ENCODE measurements at regions not wholly inside any gene's neighbourhood (a gene's known extent, or its start where the extent isn't known, plus 50 kb on each side); places are given as distances from the start of the nearest gene placed in this dataset.

DNA sequence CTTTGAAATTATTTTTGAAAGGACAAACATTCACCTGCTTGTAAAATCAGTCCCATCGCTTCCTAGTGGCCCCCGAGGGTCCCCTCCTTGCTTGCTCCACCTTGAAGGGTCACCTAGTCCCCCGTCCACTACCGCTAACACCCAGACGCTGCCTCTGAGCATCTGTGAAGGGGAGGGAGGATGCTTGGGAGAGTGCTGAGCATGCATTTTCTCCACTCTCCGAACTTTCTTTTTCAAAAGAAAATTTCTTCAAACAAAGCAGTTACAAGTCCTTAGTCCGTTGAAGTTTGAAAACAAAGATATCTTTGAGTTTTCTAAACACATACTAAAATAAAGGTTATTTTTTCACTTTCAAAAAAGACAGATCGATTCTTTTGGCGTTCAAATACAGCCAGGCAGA, 224.3 kb upstream of the ARID1B start:
- Histone ChIP-seq H3K27ac (no peak overlapping the region), H3K27me3 (replicated peaks; ENCODE audit: insufficient read depth) (no peaks in the 10 kb centered on the region), H3K36me3 (no peaks in the 10 kb centered on the region), H3K9me3 (no peaks in the 10 kb centered on the region), H3K4me1 (ENCODE audit: control insufficient read depth in 1 of 2, low read depth in 2 of 2) (peaks cover 0 to 4% of the 10 kb centered on the region in 2 donors), H3K4me3 (no peak overlapping the region)
- TF ChIP-seq CTCF (IDR thresholded peaks at IDR 0.05): no peak
- DNase-seq (ENCODE audit: low spot score) (no peak), ATAC-seq (ENCODE audit: insufficient number of reproducible peaks, low FRiP score, low read depth) (no peak)

GRCh38 chr6:156550949-156551348, 226.2 kb upstream of the ARID1B start:
- no peak overlapping the region for H3K27ac ChIP-seq
- H3K9me3 ChIP-seq: no peaks in the 10 kb centered on the region
- no peaks in the 10 kb centered on the region for H3K4me1 ChIP-seq (ENCODE audit: control insufficient read depth in 1 of 2, low read depth in 2 of 2)
- TF ChIP-seq CTCF (IDR thresholded peaks at IDR 0.05): no peak
- H3K36me3 ChIP-seq: no peaks in the 10 kb centered on the region
- ATAC-seq (ENCODE audit: insufficient number of reproducible peaks, low FRiP score, low read depth): no peak
- no peak overlapping the region for H3K4me3 ChIP-seq
- no peak for DNase-seq (ENCODE audit: low spot score)
- H3K27me3 ChIP-seq (replicated peaks; ENCODE audit: insufficient read depth): no peaks in the 10 kb centered on the region

DNA sequence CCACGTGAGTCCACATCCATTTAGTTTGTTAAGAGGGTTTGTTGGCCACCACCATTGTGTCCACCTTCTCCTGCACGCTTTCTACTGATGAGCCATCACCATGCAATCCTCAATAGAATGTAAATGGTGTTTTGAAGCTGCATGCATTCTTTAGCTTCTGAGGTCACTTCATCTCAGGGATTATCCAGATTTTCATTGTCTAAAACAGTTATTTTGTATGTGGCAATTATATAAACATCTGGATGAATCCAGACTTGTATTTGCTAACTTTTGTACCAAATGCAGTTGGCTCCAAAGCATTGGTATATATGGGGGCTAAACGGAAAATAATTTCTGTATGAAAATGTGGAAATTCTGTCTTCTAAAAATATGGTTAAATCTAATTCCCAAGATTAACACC, 231.2 kb upstream of the ARID1B start:
- Histone ChIP-seq H3K4me1 (ENCODE audit: control insufficient read depth in 1 of 2, low read depth in 2 of 2) (no peaks in the 10 kb centered on the region), H3K27ac (no peak overlapping the region), H3K36me3 (no peaks in the 10 kb centered on the region), H3K9me3 (no peaks in the 10 kb centered on the region), H3K27me3 (replicated peaks; ENCODE audit: insufficient read depth) (no peaks in the 10 kb centered on the region), H3K4me3 (no peak overlapping the region)
- no peak for TF ChIP-seq CTCF (IDR thresholded peaks at IDR 0.05)
- ATAC-seq (ENCODE audit: insufficient number of reproducible peaks, low FRiP score, low read depth) (no peak), DNase-seq (ENCODE audit: low spot score) (no peak)

- ATAC-seq (ENCODE audit: insufficient number of reproducible peaks, low FRiP score, low read depth) (no peak), DNase-seq (ENCODE audit: low spot score) (no peak)
- Histone ChIP-seq H3K4me3 (no peak overlapping the region), H3K36me3 (no peaks in the 10 kb centered on the region), H3K27ac (no peak overlapping the region), H3K9me3 (no peaks in the 10 kb centered on the region), H3K4me1 (ENCODE audit: control insufficient read depth in 1 of 2, low read depth in 2 of 2) (no peaks in the 10 kb centered on the region), H3K27me3 (replicated peaks; ENCODE audit: insufficient read depth) (no peaks in the 10 kb centered on the region)
- TF ChIP-seq CTCF (IDR thresholded peaks at IDR 0.05): no peak
Measured at GRCh38 chr6:156545021-156545420, 232.2 kb upstream of the ARID1B start.

DNA sequence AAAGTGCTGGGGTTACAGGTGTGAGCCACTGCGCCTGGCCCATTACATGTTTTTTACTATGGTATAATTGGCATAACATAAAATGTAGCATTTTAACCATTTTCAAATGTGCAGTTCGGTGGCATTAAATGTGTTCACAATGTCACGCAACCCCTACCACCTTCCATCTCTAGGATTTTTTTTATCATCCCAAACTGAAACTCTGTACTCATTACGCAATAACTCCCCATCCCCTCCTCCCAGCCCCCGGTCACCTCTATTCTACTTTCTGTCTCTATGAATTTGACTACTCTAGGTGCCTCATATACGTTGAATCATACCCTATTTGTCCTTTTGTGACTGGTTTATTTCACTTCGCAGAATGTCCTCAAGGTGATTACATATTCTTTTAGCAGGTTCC, 233.1 kb upstream of the ARID1B start:
- Histone ChIP-seq H3K9me3 (no peaks in the 10 kb centered on the region), H3K27me3 (replicated peaks; ENCODE audit: insufficient read depth) (no peaks in the 10 kb centered on the region), H3K27ac (no peak overlapping the region), H3K4me1 (ENCODE audit: control insufficient read depth in 1 of 2, low read depth in 2 of 2) (no peaks in the 10 kb centered on the region), H3K4me3 (no peak overlapping the region), H3K36me3 (no peaks in the 10 kb centered on the region)
- DNase-seq (ENCODE audit: low spot score): no peak
- ATAC-seq (ENCODE audit: insufficient number of reproducible peaks, low FRiP score, low read depth): no peak
- TF ChIP-seq CTCF (IDR thresholded peaks at IDR 0.05): no peak

Measured in thoracic aorta (tissue), 2 donors.